SU-DHL-6 (cell line): ENCODE measurements at regions not wholly inside any gene's neighbourhood (a gene's known extent, or its start where the extent isn't known, plus 50 kb on each side); places are given as distances from the start of the nearest gene placed in this dataset.

Experiments
- EZH2phosphoT487 ChIP-seq: fragments of 200-600 bp; sonication (generic), shearing (Covaris generic); conservative IDR thresholded peaks from 2 replicates; pipeline ENCODE4 v1.6.1; 2018; ENCODE audit warnings: mild to moderate bottlenecking, antibody characterized with exemption, low read length, moderate library complexity, mixed read lengths
- TF ChIP-seq, protein P1 (sequence below): fragments of 200-600 bp; sonication (generic); IDR thresholded peaks from one replicate; pipeline ENCODE4 v1.5.1; 2017; ENCODE audit warnings: antibody characterized with exemption, mild to moderate bottlenecking, low read length, moderate library complexity; ENCODE audit not compliant: insufficient read depth, poor library complexity, severe bottlenecking

GRCh38 chr17:14919631-14920213, 345.4 kb downstream of the PMP22 start:
- TF ChIP-seq, protein P1, sequence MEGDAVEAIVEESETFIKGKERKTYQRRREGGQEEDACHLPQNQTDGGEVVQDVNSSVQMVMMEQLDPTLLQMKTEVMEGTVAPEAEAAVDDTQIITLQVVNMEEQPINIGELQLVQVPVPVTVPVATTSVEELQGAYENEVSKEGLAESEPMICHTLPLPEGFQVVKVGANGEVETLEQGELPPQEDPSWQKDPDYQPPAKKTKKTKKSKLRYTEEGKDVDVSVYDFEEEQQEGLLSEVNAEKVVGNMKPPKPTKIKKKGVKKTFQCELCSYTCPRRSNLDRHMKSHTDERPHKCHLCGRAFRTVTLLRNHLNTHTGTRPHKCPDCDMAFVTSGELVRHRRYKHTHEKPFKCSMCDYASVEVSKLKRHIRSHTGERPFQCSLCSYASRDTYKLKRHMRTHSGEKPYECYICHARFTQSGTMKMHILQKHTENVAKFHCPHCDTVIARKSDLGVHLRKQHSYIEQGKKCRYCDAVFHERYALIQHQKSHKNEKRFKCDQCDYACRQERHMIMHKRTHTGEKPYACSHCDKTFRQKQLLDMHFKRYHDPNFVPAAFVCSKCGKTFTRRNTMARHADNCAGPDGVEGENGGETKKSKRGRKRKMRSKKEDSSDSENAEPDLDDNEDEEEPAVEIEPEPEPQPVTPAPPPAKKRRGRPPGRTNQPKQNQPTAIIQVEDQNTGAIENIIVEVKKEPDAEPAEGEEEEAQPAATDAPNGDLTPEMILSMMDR: no peak
- no peak for TF ChIP-seq EZH2phosphoT487
